ENCODE measurements at regions not wholly inside any gene's neighbourhood (a gene's known extent, or its start where the extent isn't known, plus 50 kb on each side); places are given as distances from the start of the nearest gene placed in this dataset.
"Not testable (repeated sequence)": the region's sequence is repeated elsewhere in the genome, so short reads cannot be mapped to it uniquely, and the experiment has no call there.

DNA sequence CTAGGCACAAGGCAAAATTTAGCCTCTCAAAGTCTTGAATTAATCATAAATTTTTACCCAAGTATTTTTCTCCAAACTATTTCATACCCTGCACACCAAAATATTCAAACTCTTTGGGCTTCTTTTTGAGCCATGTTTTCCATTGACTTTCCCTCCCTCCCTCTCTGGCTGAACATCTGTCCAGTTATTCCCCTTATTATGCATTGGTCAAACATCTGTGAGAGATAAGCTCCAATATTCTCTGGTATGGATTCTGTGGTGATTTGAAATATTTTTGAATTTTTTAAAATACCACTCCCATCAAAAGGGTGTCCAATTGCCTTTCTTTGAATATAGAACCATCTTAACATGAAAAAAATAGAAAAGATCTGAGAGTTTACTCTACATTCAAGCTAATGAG lies 244.2 kb downstream of the RFPL4B start:
- no peak for DNase-seq

DNA sequence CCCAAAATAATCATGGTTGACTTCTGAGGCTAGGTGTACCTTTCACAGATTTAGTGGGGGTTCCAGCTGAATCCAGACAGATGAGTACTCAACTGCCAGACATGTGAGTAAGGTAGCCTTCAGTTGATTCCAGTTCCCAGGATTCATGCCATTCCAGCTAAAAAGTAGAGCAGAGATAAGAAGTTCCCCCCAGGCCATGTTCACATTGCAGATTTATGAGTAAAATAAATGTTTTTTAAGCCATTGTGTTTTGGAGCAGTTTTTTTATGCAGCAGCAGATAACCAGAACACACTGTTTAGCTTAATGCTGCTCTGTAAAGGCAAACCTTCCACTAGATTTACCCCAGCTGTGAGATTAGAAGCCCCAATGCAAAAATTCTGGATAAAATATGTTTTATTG lies 245.0 kb downstream of the RFPL4B start:
- no peak for DNase-seq

DNA sequence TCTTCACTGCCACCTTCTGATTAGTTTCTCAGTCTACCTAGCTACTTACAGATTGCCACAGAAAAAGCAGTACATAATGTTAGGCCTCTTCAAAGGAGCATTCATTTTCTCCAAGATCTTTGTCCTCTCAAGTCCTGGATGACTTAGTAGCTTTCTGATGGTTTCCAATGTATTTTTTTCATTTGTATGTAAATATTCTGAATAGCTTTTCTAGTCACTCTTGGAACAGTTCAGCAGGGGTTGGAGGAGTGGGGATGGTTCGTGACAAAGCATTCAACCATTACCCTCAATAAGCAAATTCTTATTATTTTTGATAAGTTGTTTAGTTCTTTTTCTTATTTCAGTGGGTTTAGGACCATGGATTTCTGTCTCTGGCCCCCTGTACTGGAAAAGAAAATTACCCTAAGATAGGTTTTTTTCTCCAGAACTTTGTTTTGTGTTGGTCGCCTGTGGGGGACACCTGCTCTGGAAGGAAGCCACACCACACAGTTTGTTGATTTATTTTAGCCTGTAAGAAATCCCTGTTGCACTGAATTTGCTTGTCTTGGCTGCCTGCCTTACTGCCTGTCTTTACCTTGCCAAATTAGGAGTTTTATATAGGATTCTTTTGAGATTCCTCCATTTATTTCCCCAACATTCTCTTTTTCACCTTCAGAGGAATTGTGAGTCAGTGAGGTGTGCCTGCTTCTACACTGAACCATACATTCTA lies 247.9 kb downstream of the RFPL4B start:
- no peak for DNase-seq

DNA sequence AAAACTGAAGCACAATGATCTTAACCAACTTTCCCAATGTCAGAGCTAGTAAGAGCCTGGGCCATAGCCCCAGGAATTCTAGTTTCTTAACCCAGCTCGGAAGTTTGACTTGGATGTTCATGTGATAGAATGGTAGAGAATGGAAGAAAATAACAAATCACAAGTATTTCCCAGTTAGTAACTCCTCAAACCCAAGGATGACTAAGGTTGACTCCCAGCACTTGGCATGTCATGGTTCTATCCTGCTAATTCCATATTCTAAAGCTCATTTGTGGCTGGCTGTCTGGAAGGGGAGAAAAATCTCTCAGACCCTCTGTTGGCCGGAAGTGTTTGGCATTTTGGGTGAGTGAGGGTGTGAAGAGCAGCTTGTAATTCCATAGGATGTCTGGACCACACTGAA lies 248.7 kb downstream of the RFPL4B start:
- DNase-seq, result no peak

DNA sequence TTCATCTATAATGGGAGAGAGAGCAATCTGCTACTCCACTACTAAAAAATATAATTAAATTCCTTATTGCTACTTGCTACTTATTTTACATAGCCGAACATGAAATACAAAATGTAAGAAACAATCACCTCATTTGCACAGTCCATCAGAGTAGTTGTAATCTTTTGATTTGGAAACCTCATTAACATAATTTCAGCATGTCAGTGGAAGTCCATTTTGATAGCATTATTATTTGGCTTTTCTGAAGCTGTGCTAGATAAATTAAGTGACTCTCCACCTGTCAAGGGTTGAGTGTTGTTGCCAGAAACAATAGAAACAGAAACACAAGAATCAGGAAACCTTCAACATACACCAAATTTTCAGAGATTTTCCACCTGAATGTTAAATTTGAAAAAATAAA lies 250.0 kb downstream of the RFPL4B start:
- no peak for DNase-seq

DNA sequence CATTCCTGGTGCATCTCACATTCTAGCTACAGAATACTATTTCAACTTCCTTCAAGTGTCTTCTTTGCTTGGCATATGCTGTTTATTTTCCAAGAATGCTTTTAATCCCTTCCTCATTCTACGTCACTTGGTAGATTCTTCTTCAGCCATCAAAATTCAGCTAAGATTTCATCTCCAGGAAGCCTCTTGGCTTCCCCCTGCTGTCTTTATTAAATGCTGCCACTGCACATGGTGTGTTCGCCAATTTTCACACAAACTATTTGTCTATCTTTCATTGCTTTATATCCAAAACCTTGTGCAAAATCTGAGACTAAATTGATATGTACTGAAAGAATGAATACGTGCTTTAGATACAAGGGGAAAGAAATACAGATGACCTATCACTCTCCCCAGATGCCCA lies 253.0 kb downstream of the RFPL4B start:
- DNase-seq, result no peak

DNA sequence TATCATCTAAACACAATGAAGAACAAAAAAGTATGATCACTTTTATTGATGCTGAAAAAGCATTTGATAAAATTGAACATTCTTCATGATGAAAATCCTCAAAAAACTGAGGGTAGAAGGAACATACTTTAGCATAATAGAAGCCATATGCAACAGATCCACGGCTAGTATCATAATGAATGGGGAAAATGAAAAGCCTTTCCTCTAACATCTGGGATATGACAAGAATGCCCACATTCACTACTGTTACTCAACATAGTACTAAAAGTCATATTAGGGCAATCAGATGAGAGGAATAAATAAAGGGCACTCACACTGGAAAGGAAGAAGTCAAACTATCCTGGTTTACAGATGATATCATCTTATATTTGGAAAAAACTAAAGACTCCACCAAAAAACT lies 256.6 kb downstream of the RFPL4B start:
- DNase-seq, result no peak

DNA sequence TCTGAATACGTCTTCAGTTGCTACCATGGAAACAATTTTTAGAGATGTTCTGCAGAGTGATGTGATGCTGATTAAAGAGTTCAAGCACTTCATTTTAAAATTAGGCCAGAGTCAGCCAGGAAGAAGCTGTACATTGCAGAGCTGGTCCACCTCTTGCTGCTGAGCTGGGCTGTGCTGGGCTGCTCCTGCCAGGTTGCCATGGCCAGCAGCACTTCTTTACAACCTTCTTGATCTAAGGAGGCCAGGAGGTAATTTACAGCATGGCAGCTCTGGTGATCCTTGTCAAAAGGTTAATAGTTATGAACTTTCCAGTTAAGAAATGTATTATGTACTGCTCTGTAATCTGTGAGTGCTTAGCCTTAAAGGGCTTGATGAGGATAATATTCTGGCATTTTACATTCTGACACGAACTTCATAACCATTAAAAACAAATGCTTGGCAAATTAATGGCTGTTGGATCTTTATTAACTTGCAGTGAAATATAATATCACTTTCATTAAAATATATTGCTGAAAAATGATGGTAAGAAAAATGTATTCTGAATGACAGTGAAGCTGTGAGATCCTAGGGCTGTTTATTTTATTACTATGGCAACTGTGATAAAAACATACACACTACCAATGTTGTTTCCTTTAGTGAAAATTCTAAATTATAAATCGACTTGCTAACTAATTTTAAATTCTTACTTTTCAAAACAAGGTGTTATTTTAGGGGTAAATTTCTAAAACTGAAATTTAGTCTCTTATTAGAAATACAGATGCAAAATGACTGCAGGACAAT lies 259.7 kb downstream of the RFPL4B start:
- no peak for DNase-seq

DNA sequence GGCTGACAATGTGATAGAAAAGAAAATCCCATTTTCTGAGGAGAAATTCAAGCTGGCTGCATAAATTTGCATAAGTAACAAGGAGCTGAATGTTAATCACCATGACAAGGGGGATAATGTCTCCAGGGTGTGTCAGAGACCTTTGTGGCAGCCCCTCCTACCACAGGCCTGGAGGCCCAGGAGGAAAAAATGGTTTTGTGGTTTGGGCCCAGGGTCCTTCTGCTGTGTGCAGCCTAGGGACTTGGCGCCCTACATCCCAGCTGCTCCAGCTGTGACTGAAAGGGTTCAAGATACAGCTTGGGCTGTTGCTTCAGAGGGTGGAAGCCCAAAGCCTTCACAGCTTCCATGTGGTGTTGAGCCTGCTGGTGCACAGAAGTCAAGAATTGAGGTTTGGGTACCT lies 261.8 kb downstream of the RFPL4B start:
- DNase-seq, result not testable (repeated sequence)

DNA sequence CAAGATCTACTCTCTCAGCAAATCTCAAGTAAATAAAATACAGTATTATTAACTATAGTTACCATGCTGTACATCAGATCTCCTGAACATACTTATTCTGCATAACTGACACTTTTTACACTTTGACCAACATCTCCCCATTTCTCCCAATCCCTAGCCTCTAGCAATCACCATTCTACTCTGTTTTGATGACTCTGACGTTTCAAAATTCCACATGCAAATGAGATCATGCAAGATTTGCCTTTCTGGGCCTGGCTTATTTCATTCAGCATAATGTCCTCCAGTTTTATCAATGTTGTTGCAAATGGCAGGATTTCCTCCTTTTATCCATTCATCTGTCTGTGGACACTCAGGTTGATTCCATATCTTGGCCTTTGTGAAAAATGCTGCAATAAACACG lies 266.3 kb downstream of the RFPL4B start:
- DNase-seq, result no peak

DNA sequence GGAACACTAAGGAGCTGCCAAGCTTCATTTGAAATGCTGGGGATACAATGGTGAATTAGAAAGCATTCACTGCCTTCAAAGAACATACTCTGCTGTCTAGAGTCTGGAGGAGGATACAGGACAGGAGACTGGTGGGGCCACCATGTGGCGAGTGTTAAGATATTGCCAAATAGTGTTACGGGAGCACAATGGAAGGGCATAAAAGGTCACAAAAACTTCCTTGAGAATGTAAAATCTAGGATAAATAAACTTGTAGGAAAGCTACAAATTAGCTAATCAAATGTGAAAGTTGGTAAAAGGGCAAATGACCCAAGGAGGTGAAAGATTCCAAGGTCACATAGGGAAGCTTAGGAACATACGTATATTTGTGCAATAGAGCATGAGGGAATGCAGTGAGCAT lies 271.7 kb downstream of the RFPL4B start:
- DNase-seq, result no peak

DNA sequence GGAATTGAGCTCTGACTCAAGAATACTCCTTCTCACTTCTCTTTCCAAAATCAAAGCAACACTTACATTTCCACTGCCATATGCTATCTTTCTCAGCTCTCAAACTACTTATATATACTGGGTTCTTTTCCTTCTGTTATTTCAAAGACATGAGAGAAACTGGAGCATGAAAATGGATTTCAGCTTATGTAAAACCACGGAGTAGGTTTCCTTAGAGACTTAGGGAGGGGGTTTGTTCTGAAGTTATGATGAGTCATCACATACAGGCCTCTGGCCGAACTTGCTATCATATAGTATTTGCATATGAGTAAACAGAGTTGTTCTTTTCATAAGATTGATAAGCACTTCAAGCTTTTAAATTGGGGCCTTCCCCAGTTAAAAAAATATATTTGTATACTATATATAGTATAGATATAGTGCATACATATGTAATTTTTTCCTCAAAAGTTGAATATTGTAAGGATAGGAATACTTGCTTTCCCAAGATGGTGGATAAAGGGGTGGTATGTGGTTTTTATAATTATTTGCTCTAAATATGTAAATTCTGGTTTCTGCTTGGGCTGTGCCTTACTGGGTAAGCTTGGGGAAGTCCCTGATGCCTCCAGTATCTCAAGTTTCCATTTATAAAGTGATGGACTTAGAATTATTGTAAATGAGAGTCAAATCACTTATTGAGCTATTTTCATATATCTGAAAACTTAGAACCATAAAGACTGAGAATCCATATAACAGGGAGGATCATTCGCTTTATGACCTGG lies 273.9 kb downstream of the RFPL4B start:
- no peak for DNase-seq

DNA sequence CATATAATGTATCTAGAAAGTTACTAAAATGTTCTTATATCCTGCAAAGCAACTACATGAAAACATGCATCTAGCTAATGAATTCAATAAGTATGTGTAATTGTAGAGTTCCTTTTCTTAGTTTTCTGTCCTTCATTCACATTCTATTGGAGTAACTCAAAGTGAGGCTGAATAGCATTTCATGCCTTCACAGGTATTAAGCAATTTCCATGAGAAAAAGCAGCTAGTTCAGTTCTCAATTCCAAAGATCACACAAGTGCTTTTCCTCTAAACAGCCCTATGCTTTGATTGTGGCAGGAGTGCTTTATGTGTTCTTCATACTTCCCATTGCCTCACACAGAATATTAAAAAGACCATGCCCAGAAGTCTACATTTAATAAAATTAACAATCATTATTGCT lies 274.9 kb downstream of the RFPL4B start:
- no peak for DNase-seq

DNA sequence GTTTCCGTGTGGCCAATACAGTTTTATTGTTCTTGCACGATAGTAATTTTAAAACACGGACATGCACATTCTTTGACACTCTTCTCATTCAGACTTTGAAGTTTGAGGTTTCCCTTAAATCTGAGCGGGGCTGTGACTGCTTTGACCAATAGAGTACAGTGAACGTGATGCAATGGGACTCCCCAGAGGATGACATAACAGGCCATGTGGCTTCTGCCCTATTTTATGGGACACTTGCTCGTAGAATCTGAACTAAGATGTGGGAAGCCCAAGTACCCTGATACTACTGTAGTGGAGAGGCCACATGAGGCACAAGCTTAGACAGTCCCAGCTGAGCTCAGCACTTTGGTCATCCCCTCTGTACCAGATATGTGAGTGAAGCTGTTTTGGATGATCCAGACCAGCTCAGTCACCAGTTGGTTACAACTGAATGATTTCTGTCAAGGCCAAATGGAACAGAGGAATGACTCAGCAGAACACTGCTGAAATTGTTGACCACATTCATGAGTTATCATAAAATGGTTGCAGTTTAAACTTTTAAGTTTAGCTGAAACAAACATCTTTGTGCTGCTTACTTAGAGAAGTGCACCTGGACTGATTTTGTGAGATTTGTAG lies 279.4 kb downstream of the RFPL4B start:
- DNase-seq, result no peak

DNA sequence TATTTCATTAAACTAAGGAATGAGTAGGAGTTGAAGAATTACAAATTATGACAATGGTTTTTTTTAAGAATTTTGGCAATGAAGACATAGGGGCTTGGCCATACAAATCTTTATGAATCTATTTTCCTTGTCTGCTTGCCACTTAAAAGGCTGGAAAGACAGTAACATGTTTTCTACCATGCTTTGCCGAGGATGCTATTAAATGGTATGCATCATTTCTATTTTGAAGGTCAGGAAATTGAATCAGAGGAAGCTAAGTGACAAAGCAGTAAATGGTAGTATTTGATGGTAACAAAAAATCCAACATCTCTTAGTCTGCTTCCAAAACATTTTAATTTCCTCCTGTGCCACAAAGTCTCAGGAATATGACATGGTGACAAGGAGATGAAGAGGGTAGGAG lies 287.2 kb downstream of the RFPL4B start:
- DNase-seq, result no peak

DNA sequence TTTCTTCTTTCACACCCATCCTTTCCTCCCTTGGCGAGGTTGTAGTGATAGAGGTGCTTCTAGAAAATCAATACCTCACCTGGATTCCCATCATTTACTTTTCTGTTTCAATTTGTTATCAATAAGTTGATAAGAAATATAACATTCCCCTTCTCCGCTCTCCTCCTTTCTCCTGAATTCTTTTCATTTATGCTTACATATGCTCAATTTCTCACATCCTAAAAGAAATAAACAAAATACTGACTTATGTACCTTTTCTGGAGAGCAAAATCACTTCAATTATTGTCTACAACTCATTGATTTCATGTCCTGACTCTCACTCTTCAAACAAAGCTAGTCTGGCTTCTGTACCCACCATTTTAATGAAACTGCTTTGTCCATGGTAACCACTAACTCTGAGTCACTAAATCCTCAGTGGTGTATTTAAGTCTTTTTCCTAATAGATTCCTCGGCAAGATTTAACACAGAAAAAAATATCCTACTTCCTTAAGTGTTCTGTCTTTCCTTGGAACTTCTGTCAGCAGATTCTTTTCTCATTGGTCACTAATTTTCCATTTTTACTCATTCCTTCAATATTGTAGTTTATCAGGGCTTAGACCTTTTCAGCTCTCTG lies 289.6 kb downstream of the RFPL4B start:
- no peak for DNase-seq

DNA sequence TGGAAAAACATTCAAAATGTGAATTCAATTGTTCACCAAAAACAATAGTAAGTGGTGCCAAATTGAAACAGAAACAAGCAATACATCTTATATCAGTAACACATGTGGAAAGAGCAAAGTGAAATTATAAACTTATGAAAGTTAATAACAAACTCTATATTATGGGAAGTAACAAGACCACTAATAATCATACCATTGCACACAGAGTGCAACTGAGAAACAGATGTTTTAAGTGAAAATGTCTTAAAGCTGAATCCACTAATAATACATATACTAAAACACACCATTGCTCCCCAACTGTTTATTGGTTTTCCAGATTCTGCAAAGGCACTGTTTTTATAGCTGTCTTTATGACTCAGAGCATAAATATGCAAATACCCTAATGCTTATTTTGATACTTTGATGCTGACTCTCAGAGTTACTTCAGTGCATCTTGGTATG lies 292.3 kb downstream of the RFPL4B start:
- DNase-seq, result no peak

DNA sequence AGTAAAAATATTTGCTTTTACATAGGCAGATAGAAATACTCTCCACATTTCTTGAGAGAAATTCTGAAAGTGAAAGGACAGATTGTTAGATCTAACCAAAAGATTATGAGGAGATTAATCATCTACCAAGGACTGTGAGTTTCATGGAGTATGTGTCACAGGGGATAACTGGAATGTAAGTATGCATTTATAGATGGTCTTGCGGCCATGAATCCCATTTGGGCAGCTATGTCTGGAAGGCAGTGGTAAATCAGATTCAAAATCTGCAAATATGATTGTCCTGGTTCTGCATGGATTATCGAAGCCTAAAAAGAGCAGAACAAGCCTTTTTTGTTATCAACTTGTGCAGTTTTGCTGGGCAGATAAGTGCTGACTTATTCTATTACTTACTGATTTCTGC lies 293.8 kb downstream of the RFPL4B start:
- no peak for DNase-seq

DNA sequence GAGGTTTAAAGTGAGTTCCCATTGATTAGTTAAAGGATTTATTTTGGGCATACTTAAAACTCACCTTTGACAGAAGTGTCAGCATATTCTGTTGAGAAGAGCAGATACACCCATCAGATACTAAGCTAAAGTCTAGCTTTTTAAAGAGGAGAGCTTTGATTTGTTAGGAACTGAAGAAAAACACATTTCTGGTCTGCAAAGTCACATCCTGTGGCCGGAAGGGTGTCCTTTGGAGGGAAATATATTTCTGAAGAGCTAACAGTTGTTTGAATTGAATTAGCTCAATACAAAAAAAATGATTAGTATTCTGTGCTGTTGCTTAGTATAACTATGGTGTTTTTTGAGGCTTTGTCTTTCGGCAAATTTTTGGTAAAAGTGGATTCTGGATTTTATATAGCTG lies 302.7 kb downstream of the RFPL4B start:
- no peak for DNase-seq

DNA sequence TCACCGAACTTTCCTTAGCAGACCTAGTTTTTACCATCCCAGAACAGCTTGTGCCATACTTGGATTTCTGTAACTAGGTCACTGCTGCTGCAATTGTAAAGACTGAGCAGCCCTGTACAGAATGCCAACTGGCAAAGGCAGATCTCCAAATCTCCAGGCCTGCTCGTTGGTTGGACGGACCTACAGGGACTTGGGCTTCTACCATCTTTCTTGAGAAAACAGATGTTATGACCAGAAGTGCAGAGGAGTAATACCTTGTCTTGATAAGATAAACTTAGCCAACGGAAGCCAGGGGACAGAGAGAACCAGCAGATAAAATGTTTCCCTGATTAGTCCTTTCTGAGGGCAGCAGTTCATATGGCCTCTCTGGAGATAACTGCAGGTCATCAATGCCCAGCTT lies 304.1 kb downstream of the RFPL4B start:
- DNase-seq, result no peak

DNA sequence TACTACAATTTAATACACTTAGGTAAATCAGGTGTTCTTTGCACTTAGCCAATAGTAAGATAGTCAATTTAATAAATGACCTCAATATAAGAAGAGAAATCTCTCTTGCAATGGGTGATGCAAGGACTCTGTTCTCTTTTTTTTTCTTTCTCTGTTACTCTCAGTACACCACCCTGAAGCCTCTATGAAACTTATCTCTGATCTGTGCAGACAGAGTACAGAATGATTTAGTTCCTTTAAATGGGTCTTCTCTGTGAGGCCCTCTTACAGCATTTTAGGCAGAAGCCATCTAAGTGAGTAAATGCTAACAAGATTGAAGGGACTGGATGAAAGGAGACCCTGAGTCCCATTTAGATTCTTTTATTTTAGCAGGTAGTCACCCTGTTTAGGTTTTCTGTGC lies 312.8 kb downstream of the RFPL4B start:
- no peak for DNase-seq

DNA sequence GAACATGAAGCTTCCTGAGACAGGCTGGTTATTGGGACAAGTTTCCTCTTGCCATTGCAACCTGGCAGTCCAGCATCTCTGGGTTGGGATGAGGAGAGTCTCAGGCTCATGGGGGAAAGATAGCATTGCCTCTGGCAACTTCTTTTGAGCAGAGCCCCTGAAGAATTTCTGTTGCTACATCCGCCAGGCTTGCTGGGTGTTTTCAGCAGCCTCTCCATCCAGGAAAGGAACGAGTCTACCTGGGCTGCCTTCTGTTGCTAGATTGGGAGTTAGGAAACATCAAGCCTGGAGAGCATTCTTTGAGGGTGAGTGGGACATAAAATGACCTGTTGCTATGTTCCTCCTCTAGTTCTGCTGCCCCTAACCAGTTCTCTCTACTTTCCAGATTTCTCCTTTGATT lies 313.5 kb downstream of the RFPL4B start:
- no peak for DNase-seq

DNA sequence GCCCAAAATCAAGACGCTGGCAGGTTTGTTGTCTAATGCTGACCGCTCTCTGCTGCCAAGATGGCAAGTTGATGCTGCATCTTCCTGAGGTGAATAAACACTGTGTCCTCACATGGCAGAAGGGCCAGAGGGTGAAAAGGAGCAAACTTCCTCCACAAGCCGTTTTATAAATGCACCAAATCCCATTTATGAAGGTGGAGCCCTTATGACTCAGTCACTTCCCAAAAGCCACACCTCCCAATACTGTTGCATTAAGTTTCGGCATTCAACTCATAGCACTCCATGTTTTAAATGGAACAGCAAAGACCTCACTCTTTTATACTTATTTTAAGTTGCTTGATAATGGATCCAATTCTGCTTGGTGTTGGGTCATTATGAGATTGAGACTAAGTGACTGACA lies 316.6 kb downstream of the RFPL4B start:
- DNase-seq, result no peak
